C1 segment of cervical spinal cord (tissue), 14 donors: ENCODE measurements at regions not wholly inside any gene's neighbourhood (a gene's known extent, or its start where the extent isn't known, plus 50 kb on each side); places are given as distances from the start of the nearest gene placed in this dataset.
"Not testable (repeated sequence)": the region's sequence is repeated elsewhere in the genome, so short reads cannot be mapped to it uniquely, and the experiment has no call there.

Source experiments
- DNase-seq, 14 donors: peaks; one replicate each; lab custom pipeline; 2025; lab: John Stamatoyannopoulos, UW

GRCh38 chr5:6110441-6111005, 267.8 kb downstream of the MED10 start:
- no peak for DNase-seq

GRCh38 chr5:6108981-6109825, 269.1 kb downstream of the MED10 start:
- no peak for DNase-seq

GRCh38 chr5:6108540-6108848, 269.9 kb downstream of the MED10 start:
- DNase-seq = no peak

- DNase-seq = no peak
Measured at GRCh38 chr5:6107675-6108539, 270.4 kb downstream of the MED10 start.

- no peak for DNase-seq
Measured at GRCh38 chr5:6106756-6107155, 271.6 kb downstream of the MED10 start.

GRCh38 chr5:6105320-6105719, 273.0 kb downstream of the MED10 start:
- no peak for DNase-seq

- DNase-seq = peak in 2 of 14 donors; percentile 9 to 84
Measured at GRCh38 chr5:6096101-6096500, 282.2 kb downstream of the MED10 start.

- not testable (repeated sequence) for DNase-seq
Measured at GRCh38 chr5:6094180-6094579, 284.2 kb downstream of the MED10 start.

GRCh38 chr5:6090838-6091237, 287.5 kb downstream of the MED10 start:
- DNase-seq = no peak

- no peak for DNase-seq
Measured at GRCh38 chr5:6090079-6090654, 288.2 kb downstream of the MED10 start.

- no peak for DNase-seq
Measured at GRCh38 chr5:6088706-6089105, 289.6 kb downstream of the MED10 start.

- peak in 1 of 14 donors; percentile 71 for DNase-seq
Measured at GRCh38 chr5:6087576-6087975, 290.8 kb downstream of the MED10 start.

- DNase-seq = peak in 1 of 14 donors; percentile 49
Measured at GRCh38 chr5:6086871-6087270, 291.5 kb downstream of the MED10 start.

- no peak for DNase-seq
Measured at GRCh38 chr5:6085341-6085860, 292.9 kb downstream of the MED10 start.

GRCh38 chr5:6084836-6085235, 293.5 kb downstream of the MED10 start:
- DNase-seq = no peak

GRCh38 chr5:6084376-6084775, 294.0 kb downstream of the MED10 start:
- no peak for DNase-seq

- DNase-seq = no peak
Measured at GRCh38 chr5:6083311-6083978, 294.9 kb downstream of the MED10 start.

- no peak for DNase-seq
Measured at GRCh38 chr5:6082685-6083084, 295.7 kb downstream of the MED10 start.

GRCh38 chr5:6081727-6082210, 296.6 kb downstream of the MED10 start:
- no peak for DNase-seq

- DNase-seq = no peak
Measured at GRCh38 chr5:6080930-6081726, 297.2 kb downstream of the MED10 start.
